Transverse colon (tissue), 4 donors: ENCODE measurements at regions not wholly inside any gene's neighbourhood (a gene's known extent, or its start where the extent isn't known, plus 50 kb on each side); places are given as distances from the start of the nearest gene placed in this dataset.

Experiments
- CTCF ChIP-seq, 5 experiments: fragments of 200-600 bp in 3 of 5; fragments of 450-650 bp in 2 of 5; sonication (generic) in 3 of 5; IDR thresholded peaks; 1 replicate in 2 of 5; 2 replicates in 3 of 5; pipeline ENCODE4 v1.5.1; 2016 to 2017; ENCODE audit warnings: antibody characterized with exemption in 5 of 5, inconsistent platforms in 3 of 5, mild to moderate bottlenecking in 2 of 5, moderate library complexity in 1 of 5
- EP300 ChIP-seq: sonication (generic); formaldehyde crosslinking; IDR thresholded peaks from one replicate; pipeline ENCODE4 v1.6.1; 2017; ENCODE audit warnings: antibody characterized with exemption, low read depth
- POLR2A ChIP-seq: fragments of 450-650 bp; IDR thresholded peaks from one replicate; pipeline ENCODE4 v1.6.1; 2016; ENCODE audit warnings: antibody characterized with exemption, mild to moderate bottlenecking, moderate library complexity
- POLR2AphosphoS5 ChIP-seq, 3 donors: sonication (generic); formaldehyde crosslinking; IDR thresholded peaks; one replicate each; pipeline ENCODE4 v1.6.1; 2016; ENCODE audit warnings: antibody characterized with exemption in 3 of 3

- TF ChIP-seq CTCF (IDR thresholded peaks at IDR 0.05), result no peak
- TF ChIP-seq POLR2AphosphoS5 (IDR thresholded peaks at IDR 0.05), result no peak
- TF ChIP-seq POLR2A, result no peak
- TF ChIP-seq EP300, result no peak
These were observed 161.2 kb downstream of the ZNF33B start for GRCh38 chr10:42477170-42477569.
